ENCODE measurements at regions not wholly inside any gene's neighbourhood (a gene's known extent, or its start where the extent isn't known, plus 50 kb on each side); places are given as distances from the start of the nearest gene placed in this dataset.

DNA sequence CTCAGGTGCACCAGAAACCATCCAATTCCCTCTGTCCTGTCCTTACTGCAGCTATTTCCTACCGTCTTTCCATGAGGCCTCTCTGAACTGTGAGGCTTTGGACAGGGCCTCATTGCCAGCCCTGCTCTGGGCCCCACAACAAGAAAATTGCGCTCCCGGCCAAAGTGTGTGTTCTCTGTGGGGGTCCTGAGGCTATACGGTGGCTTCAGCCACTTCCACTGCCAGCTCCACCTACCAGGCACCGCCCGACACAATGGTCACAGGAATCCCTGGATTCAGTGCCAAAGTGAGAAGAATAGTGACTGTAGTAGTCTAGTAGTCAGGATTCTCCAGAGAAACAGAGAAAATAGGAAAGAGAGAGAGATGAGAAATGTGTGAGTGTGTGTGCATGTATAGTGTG lies 140.2 kb downstream of the IRS1 start:
- CTCF ChIA-PET (ENCODE audit: low intra/inter-chr PET ratio, low total read pairs), result no interaction called here
- no peak for FAIRE-seq

More for the DNA sequence above, 140.2 kb downstream of the IRS1 start:
- no peak overlapping the region for H3K27ac ChIP-seq (ENCODE audit: extremely low read length, insufficient read depth, low read length)
- TF ChIP-seq GTF2F1 (IDR thresholded peaks at IDR 0.05; ENCODE audit: low read length), result no peak
- TF ChIP-seq, protein P1, sequence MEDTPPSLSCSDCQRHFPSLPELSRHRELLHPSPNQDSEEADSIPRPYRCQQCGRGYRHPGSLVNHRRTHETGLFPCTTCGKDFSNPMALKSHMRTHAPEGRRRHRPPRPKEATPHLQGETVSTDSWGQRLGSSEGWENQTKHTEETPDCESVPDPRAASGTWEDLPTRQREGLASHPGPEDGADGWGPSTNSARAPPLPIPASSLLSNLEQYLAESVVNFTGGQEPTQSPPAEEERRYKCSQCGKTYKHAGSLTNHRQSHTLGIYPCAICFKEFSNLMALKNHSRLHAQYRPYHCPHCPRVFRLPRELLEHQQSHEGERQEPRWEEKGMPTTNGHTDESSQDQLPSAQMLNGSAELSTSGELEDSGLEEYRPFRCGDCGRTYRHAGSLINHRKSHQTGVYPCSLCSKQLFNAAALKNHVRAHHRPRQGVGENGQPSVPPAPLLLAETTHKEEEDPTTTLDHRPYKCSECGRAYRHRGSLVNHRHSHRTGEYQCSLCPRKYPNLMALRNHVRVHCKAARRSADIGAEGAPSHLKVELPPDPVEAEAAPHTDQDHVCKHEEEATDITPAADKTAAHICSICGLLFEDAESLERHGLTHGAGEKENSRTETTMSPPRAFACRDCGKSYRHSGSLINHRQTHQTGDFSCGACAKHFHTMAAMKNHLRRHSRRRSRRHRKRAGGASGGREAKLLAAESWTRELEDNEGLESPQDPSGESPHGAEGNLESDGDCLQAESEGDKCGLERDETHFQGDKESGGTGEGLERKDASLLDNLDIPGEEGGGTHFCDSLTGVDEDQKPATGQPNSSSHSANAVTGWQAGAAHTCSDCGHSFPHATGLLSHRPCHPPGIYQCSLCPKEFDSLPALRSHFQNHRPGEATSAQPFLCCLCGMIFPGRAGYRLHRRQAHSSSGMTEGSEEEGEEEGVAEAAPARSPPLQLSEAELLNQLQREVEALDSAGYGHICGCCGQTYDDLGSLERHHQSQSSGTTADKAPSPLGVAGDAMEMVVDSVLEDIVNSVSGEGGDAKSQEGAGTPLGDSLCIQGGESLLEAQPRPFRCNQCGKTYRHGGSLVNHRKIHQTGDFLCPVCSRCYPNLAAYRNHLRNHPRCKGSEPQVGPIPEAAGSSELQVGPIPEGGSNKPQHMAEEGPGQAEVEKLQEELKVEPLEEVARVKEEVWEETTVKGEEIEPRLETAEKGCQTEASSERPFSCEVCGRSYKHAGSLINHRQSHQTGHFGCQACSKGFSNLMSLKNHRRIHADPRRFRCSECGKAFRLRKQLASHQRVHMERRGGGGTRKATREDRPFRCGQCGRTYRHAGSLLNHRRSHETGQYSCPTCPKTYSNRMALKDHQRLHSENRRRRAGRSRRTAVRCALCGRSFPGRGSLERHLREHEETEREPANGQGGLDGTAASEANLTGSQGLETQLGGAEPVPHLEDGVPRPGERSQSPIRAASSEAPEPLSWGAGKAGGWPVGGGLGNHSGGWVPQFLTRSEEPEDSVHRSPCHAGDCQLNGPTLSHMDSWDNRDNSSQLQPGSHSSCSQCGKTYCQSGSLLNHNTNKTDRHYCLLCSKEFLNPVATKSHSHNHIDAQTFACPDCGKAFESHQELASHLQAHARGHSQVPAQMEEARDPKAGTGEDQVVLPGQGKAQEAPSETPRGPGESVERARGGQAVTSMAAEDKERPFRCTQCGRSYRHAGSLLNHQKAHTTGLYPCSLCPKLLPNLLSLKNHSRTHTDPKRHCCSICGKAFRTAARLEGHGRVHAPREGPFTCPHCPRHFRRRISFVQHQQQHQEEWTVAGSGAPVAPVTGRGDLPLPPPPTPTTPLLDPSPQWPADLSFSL (CRISPR knock-in tag; IDR thresholded peaks at IDR 0.05), result 0 out of 2 replicates have a peak, but pooled peaks have one; percentile 60
- TF ChIP-seq, protein P2, sequence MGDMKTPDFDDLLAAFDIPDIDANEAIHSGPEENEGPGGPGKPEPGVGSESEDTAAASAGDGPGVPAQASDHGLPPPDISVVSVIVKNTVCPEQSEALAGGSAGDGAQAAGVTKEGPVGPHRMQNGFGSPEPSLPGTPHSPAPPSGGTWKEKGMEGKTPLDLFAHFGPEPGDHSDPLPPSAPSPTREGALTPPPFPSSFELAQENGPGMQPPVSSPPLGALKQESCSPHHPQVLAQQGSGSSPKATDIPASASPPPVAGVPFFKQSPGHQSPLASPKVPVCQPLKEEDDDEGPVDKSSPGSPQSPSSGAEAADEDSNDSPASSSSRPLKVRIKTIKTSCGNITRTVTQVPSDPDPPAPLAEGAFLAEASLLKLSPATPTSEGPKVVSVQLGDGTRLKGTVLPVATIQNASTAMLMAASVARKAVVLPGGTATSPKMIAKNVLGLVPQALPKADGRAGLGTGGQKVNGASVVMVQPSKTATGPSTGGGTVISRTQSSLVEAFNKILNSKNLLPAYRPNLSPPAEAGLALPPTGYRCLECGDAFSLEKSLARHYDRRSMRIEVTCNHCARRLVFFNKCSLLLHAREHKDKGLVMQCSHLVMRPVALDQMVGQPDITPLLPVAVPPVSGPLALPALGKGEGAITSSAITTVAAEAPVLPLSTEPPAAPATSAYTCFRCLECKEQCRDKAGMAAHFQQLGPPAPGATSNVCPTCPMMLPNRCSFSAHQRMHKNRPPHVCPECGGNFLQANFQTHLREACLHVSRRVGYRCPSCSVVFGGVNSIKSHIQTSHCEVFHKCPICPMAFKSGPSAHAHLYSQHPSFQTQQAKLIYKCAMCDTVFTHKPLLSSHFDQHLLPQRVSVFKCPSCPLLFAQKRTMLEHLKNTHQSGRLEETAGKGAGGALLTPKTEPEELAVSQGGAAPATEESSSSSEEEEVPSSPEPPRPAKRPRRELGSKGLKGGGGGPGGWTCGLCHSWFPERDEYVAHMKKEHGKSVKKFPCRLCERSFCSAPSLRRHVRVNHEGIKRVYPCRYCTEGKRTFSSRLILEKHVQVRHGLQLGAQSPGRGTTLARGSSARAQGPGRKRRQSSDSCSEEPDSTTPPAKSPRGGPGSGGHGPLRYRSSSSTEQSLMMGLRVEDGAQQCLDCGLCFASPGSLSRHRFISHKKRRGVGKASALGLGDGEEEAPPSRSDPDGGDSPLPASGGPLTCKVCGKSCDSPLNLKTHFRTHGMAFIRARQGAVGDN (CRISPR knock-in tag; IDR thresholded peaks at IDR 0.05), result peak; percentile 50
- H3K9ac ChIP-seq (ENCODE audit: insufficient read depth, low read depth, low read length), result no peak overlapping the region
- peaks cover 71% of the 10 kb centered on the region for H3K4me1 ChIP-seq (ENCODE audit: insufficient read depth, low read length)
- DNase-seq (ENCODE audit: low spot score) (no peak), ATAC-seq (no peak)
- intact Hi-C loops (cut with micrococcal nuclease; ENCODE audit: unreplicated experiment), result loop anchor here (5.0 to 10.0 kb wide), 2 partner anchors 75 to 497 kb away; no protein-coding TSS in a partner anchor
- no peak overlapping the region for H3K4me2 ChIP-seq (ENCODE audit: low read depth, low read length)
- POLR2A ChIA-PET, result no interaction called here
- H4K20me1 ChIP-seq (ENCODE audit: insufficient read depth, low read length), result no peaks in the 10 kb centered on the region
- H3K4me3 ChIP-seq (replicated peaks in 1 of 3; ENCODE audit: insufficient read depth in 1 of 3, low read depth in 2 of 3, low read length in 3 of 3), result no peak overlapping the region
- H3K27me3 ChIP-seq (ENCODE audit: control insufficient read depth in 1 of 2, insufficient read depth in 2 of 2, low read length in 2 of 2), result no peaks in the 10 kb centered on the region
- H3K9me3 ChIP-seq (ENCODE audit: low read length), result no peaks in the 10 kb centered on the region
- in situ Hi-C loops (cut with HindIII; ENCODE audit: extremely low pct_ligation_motif_present, low pct_unique_long_range_greater_than_20kb), result no loop called here
- no peaks in the 10 kb centered on the region for H3K36me3 ChIP-seq (replicated peaks in 1 of 2; ENCODE audit: control insufficient read depth in 1 of 2, insufficient read depth in 2 of 2, low read length in 2 of 2)
- 96% methylated on average over 6 of the region's 6 CpGs for WGBS (ENCODE audit: low lambda C conversion rate)
- H2AFZ ChIP-seq (ENCODE audit: low read length), result no peak overlapping the region
- no TSS peak for BruUV-seq (replicated peaks)
- H3K79me2 ChIP-seq (ENCODE audit: insufficient read depth, low read length), result no peaks in the 10 kb centered on the region
